AG10803 (cell line): ENCODE measurements at regions not wholly inside any gene's neighbourhood (a gene's known extent, or its start where the extent isn't known, plus 50 kb on each side); places are given as distances from the start of the nearest gene placed in this dataset.

Experiments
- DNase-seq: peaks from one replicate; pipeline ENCODE4 v3.0.0; 2010; ENCODE audit warnings: low read depth
- H3K4me3 ChIP-seq: 2 replicates; pipeline ENCODE4 v1.5.1; 2011; ENCODE audit warnings: mild to moderate bottlenecking, low read length, control low read depth
- TF ChIP-seq, protein P1 (sequence below): conservative IDR thresholded peaks from 2 replicates; pipeline ENCODE4 v1.5.1; 2011; ENCODE audit warnings: mild to moderate bottlenecking, low read length, control low read depth, inconsistent platforms

DNA sequence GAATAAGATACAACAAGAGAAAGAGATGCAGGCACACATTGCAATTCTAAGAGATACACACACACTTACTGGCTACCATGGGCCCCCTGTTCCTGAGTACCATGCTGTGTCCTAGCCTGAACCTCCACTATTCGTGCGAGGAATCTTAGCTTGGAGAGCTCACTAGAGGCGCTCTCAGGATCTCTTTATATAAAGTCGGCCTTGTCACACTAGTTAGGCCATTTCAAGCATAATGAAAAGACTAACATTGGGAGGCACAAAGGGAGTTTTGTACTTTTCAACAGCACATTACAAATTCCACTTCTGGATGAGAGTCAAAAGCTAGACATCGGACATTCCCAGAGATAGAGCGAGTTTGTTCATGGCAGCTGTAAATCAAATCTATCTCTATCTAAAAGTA, 365.2 kb downstream of the DSEL start:
- no peak for DNase-seq
- TF ChIP-seq, protein P1, sequence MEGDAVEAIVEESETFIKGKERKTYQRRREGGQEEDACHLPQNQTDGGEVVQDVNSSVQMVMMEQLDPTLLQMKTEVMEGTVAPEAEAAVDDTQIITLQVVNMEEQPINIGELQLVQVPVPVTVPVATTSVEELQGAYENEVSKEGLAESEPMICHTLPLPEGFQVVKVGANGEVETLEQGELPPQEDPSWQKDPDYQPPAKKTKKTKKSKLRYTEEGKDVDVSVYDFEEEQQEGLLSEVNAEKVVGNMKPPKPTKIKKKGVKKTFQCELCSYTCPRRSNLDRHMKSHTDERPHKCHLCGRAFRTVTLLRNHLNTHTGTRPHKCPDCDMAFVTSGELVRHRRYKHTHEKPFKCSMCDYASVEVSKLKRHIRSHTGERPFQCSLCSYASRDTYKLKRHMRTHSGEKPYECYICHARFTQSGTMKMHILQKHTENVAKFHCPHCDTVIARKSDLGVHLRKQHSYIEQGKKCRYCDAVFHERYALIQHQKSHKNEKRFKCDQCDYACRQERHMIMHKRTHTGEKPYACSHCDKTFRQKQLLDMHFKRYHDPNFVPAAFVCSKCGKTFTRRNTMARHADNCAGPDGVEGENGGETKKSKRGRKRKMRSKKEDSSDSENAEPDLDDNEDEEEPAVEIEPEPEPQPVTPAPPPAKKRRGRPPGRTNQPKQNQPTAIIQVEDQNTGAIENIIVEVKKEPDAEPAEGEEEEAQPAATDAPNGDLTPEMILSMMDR: no peak
- no peak overlapping the region for H3K4me3 ChIP-seq

DNA sequence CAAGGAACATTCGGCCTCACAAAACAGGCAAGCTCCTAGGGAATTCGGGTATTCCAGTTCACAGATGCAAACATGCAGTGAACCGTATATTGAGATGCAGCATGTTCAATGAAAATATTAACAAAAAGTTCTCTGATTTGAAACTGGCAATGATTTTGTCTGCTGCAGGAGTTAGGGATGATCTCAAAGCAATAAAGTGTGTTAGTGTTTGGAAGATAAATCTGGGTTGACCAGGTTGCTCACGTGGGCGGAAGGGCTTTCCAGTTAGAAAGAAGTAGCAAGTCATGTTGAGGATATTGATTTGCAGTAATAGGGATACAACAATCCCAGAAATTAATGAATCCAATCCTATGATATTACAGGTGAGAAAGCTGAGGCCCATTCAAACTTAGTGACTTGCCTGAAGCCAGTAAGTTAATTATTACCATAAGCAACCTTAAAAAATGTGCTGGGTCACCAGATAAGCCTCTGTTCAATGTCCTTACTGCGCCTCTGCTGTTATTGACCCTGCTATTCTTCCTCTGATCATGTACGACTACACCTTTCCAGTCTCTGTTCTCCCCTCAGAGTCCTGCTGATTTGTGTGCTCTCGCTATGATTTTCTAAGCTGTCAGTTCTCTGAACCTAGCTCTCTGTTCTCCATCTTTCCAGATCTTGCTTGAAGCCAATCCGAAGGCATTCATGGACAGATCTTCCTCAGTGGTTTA, 370.8 kb downstream of the DSEL start:
- DNase-seq: no peak
- no peak overlapping the region for H3K4me3 ChIP-seq
- TF ChIP-seq, protein P1: no peak

DNA sequence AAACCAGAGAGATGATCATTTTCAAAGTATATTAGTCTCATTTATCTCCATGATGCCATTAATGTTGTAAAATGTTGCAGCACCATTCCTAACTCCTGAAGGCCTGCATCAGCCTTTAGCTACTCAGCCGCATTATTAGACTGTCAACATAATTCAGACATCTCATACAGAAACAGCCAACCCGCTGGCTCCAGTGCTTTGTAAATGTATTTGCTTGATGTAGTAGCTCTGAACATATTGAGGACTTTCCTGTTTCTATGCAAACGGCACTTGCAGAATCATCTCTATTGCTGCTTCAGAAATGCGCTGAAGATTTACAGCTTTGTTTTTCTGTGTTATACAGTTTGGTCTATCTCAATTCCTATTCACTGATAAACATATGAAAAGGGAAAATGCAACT, 372.2 kb downstream of the DSEL start:
- DNase-seq: no peak
- H3K4me3 ChIP-seq: no peak overlapping the region
- TF ChIP-seq, protein P1: no peak

DNA sequence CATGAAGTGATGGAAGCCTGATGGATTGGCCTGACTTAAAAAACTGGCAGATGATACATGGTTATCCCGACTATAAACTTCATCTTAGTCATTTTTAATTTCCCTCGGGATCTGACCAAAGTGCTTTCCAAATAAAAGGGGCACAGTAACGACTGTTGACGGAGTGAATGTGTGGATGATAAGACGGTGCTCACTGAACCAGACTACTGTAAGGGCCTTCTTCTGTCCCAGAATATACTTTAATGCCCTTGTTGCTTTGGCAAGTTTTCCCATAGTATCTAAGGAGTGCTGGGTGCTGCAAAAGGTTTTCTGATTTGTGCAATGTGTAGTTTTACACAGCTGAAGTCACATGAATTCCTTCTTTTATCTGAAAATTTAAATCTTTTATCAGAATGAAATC, 373.5 kb downstream of the DSEL start:
- H3K4me3 ChIP-seq: no peak overlapping the region
- no peak for DNase-seq
- TF ChIP-seq, protein P1: no peak

DNA sequence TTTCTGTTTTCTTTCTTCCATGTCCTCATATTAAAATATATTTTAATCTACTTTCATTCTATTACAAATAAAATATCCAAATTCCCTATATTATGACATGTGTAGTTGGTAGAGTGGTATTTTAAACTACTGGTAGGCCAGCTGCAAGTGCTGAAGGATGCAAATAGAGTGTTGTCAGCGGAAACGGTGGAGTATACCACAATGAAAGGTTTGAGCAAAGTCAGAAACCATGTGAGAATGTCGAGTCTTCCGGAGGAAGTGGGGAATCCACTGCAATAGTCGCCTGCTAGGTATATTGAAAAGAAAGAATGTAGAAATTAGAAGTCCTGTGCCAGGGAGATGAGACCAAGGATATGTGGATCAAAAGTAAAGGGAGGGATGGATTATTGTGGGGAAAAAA, 373.9 kb downstream of the DSEL start:
- no peak for DNase-seq
- TF ChIP-seq, protein P1: no peak

DNA sequence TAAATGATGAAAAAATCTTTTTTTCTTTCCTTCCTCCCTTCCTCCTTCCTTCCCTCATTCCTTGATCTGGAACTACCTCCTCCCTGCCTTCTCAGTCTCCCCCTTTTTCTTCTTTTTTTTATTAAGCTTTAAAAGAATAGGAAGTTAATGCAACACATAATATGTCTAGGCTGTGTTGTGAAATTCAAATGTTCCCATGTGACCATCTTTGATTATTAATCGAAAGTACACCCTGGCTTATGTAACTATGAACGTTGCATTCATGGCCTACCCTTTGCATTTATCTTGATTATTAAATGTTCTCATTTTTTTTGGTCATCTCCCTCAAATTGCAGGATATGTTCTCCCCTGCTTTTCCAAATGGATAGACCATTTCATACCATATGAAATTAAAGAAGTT, 376.0 kb downstream of the DSEL start:
- no peak overlapping the region for H3K4me3 ChIP-seq
- TF ChIP-seq, protein P1: no peak
- no peak for DNase-seq

More for the DNA sequence above, 373.9 kb downstream of the DSEL start:
- no peak overlapping the region for H3K4me3 ChIP-seq

DNA sequence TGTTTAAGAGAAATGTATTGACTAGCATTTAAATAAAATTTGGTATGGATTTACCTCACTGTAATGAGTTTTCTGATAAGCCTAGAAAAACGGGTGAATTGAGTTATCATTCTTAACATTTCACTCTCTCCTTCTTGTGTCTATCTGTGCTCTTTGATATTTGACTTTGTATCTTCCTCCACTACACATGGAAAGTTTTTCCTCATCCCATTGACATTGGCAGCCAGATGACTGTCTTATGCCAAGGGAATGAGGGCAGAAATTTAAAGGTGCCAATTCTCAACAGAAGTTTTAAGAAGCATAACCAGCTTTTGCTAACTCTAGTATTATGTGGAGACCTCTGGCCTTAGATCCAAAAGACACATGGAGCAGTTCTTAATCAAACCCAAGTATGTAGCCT, 376.6 kb downstream of the DSEL start:
- TF ChIP-seq, protein P1: no peak

More for the DNA sequence above, 376.6 kb downstream of the DSEL start:
- no peak for DNase-seq
- no peak overlapping the region for H3K4me3 ChIP-seq
